Stimulated activated naive CD4-positive, alpha-beta T cell (primary cell): ENCODE measurements at regions not wholly inside any gene's neighbourhood (a gene's known extent, or its start where the extent isn't known, plus 50 kb on each side); places are given as distances from the start of the nearest gene placed in this dataset.

Experiments used
- DNase-seq, 6 experiments: peaks; one replicate each; lab custom pipeline; 2025; lab: John Stamatoyannopoulos, UW

GRCh38 chr2:2828774-2829368 lies 497.8 kb upstream of the MYT1L start:
- no peak for DNase-seq

- DNase-seq: no peak
These were observed 496.7 kb upstream of the MYT1L start for GRCh38 chr2:2827761-2828221.

- DNase-seq: no peak
These were observed 496.1 kb upstream of the MYT1L start for GRCh38 chr2:2827046-2827636.

GRCh38 chr2:2826621-2827020 lies 495.5 kb upstream of the MYT1L start:
- DNase-seq: no peak

GRCh38 chr2:2826209-2826551 lies 495.1 kb upstream of the MYT1L start:
- no peak for DNase-seq

GRCh38 chr2:2825516-2826208 lies 494.6 kb upstream of the MYT1L start:
- no peak for DNase-seq

- DNase-seq: no peak
These were observed 494.0 kb upstream of the MYT1L start for GRCh38 chr2:2825062-2825461.

GRCh38 chr2:2824588-2824987 lies 493.5 kb upstream of the MYT1L start:
- no peak for DNase-seq

- no peak for DNase-seq
These were observed 492.1 kb upstream of the MYT1L start for GRCh38 chr2:2823061-2823753.

GRCh38 chr2:2822143-2822542 lies 491.1 kb upstream of the MYT1L start:
- DNase-seq: no peak

GRCh38 chr2:2812648-2813047 lies 481.6 kb upstream of the MYT1L start:
- DNase-seq: no peak

- no peak for DNase-seq
These were observed 481.0 kb upstream of the MYT1L start for GRCh38 chr2:2812117-2812516.

GRCh38 chr2:2810504-2810903 lies 479.4 kb upstream of the MYT1L start:
- no peak for DNase-seq

- no peak for DNase-seq
These were observed 478.7 kb upstream of the MYT1L start for GRCh38 chr2:2809771-2810170.

GRCh38 chr2:2808551-2809058 lies 477.5 kb upstream of the MYT1L start:
- DNase-seq: no peak

GRCh38 chr2:2806711-2807110 lies 475.6 kb upstream of the MYT1L start:
- DNase-seq: no peak

- no peak for DNase-seq
These were observed 474.2 kb upstream of the MYT1L start for GRCh38 chr2:2805263-2805662.

GRCh38 chr2:2804528-2804927 lies 473.5 kb upstream of the MYT1L start:
- DNase-seq: no peak

GRCh38 chr2:2801458-2801857 lies 470.4 kb upstream of the MYT1L start:
- DNase-seq: no peak

GRCh38 chr2:2800697-2801096 lies 469.6 kb upstream of the MYT1L start:
- no peak for DNase-seq

- no peak for DNase-seq
These were observed 468.9 kb upstream of the MYT1L start for GRCh38 chr2:2800001-2800400.

- DNase-seq: no peak
These were observed 468.1 kb upstream of the MYT1L start for GRCh38 chr2:2799151-2799697.

- DNase-seq: no peak
These were observed 467.3 kb upstream of the MYT1L start for GRCh38 chr2:2798337-2798736.
